Stimulated activated CD8-positive, alpha-beta memory T cell treated with anti-CD3 and anti-CD28 coated beads, Interleukin-4, amount 100 ng/mL, for 4 hours (primary cell): ENCODE measurements at regions not wholly inside any gene's neighbourhood (a gene's known extent, or its start where the extent isn't known, plus 50 kb on each side); places are given as distances from the start of the nearest gene placed in this dataset.
"Not testable (repeated sequence)": the region's sequence is repeated elsewhere in the genome, so short reads cannot be mapped to it uniquely, and the experiment has no call there.

ENCODE experiments used
- DNase-seq, 2 donors: peaks; one replicate each; pipeline ENCODE4 v3.0.0-alpha.2; 2020; ENCODE audit warnings: low read depth in 2 of 2, low spot score in 1 of 2

- DNase-seq = no peak
Observed at GRCh38 chr5:52603778-52604554, 183.8 kb upstream of the ITGA1 start.

- DNase-seq = no peak
Observed at GRCh38 chr5:52605317-52606313, 182.1 kb upstream of the ITGA1 start.

DNA sequence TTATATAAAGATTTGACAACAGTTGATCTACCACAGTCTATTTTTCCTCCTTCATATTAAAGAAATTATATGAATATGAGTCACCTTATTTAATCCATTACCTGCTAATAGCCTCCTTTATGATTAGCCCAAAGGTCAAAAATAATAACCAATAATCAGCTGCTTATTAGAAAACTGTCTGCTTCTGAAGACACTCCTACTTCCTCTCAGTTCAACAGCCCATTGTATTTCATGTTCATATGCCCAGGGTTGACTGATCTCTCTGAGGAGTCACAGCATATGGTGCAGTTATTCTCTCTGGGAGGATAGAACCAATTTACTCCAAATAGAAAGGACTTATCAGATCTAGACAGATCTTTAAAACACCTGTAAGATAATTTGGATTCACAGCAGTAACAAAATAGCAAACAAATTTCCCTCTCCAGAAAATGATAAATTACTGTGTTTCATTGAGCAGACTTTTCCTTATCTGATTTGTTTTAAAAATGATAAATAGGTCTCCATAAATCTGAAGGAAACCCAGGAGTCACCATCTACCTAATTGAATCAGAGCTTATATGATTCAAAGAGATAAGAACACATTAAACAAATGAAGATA, 180.4 kb upstream of the ITGA1 start:
- DNase-seq = no peak

- DNase-seq = no peak
Observed at GRCh38 chr5:52620315-52620714, 167.4 kb upstream of the ITGA1 start.

DNA sequence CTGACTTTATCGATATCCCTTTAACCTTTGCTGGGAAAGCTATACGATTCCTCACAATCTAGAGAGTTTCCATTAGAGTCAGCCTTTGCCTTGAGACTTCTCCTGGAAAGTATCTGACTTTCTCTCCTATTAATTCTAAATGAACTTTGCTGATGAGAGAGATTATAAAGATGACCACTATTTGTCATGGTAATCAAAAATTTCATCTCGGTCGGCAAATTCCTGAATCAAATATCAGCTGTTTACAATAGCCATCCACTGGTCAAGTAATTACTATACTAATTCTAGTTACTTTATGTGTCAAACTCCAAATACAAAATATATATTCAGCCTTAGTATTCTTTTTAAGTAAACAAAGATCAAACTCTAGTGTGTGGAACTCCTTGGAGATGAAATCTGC, 164.4 kb upstream of the ITGA1 start:
- no peak for DNase-seq

DNA sequence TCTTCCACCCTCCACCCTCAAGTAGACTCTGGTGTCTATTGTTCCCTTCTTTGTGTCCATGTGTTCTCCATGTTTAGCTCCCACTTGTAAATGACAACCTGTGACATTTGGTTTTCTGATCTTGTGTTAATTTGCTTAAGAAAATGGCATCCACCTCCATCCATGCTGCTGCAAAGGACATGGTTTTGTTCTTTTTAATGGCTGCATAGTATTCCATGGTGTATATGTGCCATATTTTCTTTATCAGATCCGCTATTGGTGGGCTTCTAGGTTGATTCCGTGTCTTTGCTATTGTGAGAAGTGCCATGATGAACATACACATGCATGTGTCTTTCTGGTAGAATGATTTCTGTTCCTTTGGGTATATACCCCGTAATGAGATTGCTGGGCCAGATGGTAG, 163.4 kb upstream of the ITGA1 start:
- DNase-seq = no peak

GRCh38 chr5:52626312-52626711, 161.4 kb upstream of the ITGA1 start:
- no peak for DNase-seq

DNA sequence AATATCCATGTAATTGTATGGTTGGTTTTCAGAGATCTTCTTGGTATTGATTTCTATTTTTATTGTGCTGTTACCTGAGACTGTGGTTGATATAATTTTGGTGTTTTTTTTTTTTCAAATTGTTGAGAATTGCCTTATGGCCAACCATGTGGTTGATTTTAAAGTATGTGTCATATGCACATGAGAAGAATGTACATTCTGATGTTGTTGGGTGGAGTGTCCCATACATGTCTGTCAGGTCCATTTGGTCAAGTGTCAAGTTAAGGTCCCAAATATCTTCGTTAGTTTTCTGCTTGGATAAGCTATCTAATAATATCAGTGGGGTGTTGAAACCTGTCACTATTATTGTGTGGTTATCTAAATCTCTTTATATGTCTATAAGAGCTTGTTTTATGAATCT, 160.0 kb upstream of the ITGA1 start:
- no peak for DNase-seq

- no peak for DNase-seq
Observed at GRCh38 chr5:52632281-52632680, 155.4 kb upstream of the ITGA1 start.

GRCh38 chr5:52634171-52634570, 153.5 kb upstream of the ITGA1 start:
- not testable (repeated sequence) for DNase-seq

DNA sequence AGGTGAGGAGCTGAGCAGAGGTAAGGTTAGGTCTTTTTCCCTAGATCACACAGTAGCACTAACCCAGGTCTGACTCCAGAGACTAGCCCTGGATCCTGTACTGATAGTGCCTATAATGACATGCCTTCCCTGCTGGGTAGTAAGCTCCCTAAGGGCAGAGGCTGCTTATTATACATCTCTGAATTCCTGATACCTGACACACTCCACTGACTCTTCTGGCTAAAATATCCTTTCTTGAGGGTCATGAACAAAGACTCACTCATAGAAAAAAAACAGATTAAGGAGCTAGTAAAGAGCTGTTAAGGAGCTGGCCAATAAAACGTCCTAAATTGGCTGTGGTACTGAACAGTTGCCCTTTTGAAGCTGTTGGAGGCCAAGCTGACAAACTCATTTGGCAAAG, 149.0 kb upstream of the ITGA1 start:
- DNase-seq = no peak

GRCh38 chr5:52648726-52649125, 139.0 kb upstream of the ITGA1 start:
- DNase-seq = no peak

- DNase-seq = no peak
Observed at GRCh38 chr5:52655163-52655562, 132.6 kb upstream of the ITGA1 start.

- DNase-seq = no peak
Observed at GRCh38 chr5:52656569-52657246, 131.0 kb upstream of the ITGA1 start.

GRCh38 chr5:52657247-52657645, 130.5 kb upstream of the ITGA1 start:
- DNase-seq = no peak

GRCh38 chr5:52658246-52658645, 129.5 kb upstream of the ITGA1 start:
- no peak for DNase-seq

GRCh38 chr5:52660621-52661020, 127.1 kb upstream of the ITGA1 start:
- DNase-seq = no peak

DNA sequence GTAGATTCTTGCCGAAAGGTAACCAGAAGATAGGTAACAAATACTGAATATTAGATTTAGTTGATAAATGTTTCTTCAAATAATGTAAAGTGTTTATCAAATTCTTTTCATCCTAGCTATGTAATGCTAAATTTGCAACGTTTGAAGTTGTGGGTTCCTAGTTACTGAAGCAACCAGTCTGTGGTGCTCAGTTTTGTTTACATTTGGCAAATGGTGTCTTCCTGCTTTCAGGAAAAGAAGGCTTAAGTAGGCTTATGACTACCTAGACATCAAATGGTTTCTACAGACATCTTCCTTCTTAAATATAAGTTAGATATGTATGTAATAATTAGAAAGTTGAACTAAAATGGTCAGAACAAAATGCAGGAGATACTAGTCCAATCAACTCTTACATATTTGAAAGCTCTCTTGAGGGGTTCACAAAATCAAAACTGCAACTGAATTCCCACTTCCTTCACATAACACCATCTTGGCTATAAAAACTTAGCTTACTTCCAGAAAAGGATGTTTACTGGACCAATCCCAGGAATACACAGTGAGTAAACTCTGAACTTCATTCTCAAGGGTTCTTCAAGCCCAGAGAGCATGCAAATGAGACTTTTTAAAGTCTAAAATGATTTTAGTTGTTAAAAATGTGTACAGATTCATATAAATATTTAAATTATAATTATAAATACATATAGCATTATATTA, 125.7 kb upstream of the ITGA1 start:
- no peak for DNase-seq

- no peak for DNase-seq
Observed at GRCh38 chr5:52665559-52665958, 122.2 kb upstream of the ITGA1 start.

DNA sequence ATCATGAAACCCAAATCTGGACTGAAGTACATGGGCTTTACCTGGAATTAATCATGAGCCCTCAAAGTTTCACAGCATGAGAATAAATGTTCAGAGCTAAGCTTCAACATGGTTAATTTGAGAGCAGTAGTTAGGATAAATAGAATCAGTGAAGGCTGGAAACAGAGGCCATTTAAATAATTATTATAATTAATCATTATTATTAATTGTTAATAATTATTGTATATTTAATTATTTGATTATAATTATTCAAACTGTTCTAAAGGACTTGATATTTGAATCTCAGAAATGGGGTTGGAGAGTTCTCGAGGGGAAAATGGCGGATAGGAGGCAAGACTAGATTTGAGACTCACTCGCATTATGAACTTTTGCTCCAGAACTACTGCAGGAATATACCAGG, 119.6 kb upstream of the ITGA1 start:
- DNase-seq = no peak
